Embryonic facial prominence (tissue), 1 donor: ENCODE measurements at regions not wholly inside any gene's neighbourhood (a gene's known extent, or its start where the extent isn't known, plus 50 kb on each side); places are given as distances from the start of the nearest gene placed in this dataset.
"Not testable (repeated sequence)": the region's sequence is repeated elsewhere in the genome, so short reads cannot be mapped to it uniquely, and the experiment has no call there.

Experiments used
- DNase-seq: peaks from one replicate; pipeline ENCODE4 v3.0.0-alpha.2; 2016; ENCODE audit errors: extremely low spot score

DNA sequence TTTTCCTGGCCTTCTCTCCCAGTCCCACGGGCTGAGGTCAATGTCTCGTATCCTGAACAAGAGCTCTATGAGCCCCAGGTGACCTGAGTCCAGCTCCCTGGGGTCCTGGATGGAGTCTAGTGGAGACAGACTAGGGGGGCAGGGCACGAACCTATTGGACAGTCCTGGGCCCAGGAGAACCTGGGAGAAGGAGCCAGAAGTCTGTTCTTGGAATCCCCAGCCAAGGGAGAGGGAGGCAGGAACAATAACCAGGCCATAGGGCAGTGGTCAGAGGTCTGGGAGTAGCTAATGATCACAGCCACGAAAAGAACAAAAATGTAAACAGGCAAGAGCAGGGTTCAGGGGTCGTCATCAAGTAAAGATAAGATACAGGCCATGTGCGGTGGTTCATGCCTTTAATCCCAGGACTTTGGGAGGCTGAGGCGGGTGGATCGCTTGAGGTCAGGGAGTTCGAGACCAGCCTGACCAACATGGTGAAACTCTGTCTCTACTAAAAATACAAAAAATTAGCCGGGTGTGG lies 60.8 kb downstream of the COPRS start:
- DNase-seq, result no peak

GRCh38 chr17:31795941-31796340 lies 63.1 kb downstream of the COPRS start:
- DNase-seq, result not testable (repeated sequence)

DNA sequence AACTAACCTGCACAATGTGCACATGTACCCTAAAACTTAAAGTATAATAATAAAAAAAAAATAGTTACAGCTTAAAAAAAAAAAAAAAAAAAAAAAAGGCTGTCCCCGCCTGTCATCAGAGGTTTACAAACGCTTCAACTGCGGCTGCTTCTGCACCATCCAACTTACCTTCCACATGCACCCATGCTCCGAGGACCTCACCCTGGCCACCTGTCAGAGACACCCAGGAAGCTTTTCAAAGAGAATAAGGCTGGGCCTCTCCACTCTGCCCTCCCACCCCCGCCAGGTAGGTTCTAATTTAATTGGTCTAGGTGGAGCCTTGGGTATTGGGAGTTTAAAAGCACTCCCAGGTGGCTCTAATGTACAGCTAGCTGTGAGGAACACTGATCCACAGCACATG lies 64.9 kb downstream of the COPRS start:
- no peak for DNase-seq

DNA sequence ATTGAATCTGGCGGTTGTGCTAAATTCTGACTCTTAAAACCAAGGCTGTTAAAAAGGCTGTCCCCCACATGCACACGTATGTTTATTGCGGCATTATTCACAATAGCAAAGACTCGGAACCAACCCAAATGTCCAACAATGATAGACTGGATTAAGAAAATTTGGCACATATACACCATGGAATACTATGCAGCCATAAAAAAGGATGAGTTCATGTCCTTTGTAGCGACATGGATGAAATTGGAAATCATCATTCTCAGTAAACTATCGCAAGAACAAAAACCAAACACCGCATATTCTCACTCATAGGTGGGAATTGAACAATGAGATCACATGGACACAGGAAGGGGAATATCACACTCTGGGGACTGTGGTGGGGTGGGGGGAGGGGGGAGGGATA lies 65.4 kb downstream of the COPRS start:
- not testable (repeated sequence) for DNase-seq

DNA sequence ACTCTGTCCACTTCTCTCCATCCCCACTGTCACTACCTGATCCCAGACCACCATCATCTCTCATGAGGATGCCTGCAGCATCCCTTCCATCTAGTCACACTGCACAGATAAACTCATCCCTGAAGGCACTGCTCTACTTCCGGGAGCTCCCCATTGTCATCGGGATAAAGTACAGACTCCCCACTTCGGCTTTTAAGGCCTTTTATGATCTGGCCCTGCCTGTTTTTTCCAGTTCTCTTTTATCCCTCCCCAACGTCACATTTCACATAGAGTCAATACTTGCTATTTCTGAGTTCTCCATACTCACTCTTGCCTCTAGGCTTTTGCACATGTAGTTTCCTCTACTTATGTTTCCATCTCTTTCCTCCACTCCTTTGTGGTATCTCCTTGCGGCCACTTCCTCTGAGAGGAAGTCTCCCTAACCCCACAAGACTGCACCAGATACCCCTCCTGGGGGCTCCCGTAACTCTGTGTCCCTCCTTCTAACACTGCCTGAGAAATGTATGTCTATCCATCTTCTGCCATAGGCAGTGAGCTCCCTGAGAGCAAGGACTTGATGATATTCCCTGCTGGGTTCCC lies 66.9 kb downstream of the COPRS start:
- no peak for DNase-seq

DNA sequence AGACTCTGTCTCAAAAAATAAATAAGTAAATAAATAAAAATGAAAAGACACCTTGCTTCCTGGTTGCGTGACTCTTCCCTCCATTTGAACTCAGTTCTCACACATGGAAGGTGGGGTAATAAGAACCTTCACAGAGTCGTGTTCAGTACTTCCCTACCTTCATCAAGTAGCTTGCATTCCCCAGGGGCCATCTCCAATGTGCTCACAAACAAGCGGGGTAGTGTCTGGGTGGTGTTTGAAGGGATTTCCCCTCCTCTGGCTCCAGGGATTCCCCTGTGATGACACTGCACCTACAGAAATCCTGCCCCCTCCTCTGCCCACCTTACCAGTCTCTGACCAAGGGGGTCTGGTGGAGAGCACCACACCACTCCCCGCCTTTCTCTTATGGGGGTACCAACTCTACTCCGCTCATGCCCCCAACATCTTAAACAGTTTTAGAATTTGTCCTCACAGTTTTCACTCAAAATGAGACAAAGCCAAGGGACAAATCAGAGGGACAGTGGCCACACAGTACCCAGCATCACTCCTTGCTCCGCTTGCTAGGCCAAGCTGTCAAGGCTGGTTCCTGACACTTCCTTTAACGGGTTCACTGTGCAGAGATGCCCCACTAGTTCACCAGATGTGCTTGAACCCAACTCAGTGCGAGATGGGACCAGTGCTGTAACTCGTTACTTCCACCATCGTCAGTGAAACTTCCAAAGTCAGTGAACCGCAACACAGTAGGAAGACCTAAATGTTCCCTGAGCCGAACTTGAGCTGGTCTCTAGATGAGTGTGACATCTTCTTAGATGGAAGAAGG lies 69.1 kb downstream of the COPRS start:
- DNase-seq, result no peak

DNA sequence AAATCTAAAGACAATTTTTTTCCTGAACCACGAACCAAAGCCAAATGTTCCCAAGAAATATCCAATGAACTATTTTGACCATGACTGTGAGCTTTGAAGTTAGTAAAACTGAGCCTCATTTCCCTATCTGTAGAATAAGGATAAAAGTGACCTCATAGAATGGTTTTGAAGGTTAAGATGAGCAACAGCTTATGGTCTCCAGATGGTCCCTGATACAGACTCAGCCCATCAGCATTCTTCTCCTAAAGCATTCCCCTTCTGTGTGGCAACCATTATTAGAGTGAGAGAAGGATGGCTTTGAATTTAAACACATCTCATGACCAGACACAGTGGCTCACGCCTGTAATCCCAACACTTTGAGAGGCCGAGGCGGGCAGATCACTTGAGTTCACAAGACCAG lies 70.1 kb downstream of the COPRS start:
- DNase-seq, result no peak

DNA sequence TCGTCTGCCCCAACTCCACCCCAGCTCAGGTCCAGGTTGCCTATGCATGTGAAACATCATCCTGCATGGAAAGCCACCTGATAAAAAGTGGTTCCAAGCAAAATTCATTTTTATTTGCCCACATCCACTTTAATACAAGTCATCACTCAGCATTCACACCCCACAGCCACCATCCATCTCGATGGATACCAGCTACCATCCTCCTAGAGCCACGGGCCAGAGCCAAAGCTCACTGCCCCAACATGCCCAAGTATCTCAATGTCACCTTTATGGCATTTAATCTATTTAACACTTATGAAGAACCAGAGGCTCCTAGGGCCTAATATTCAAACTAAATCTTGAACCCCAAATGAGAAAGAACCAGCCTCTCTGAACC lies 70.5 kb downstream of the COPRS start:
- no peak for DNase-seq

GRCh38 chr17:31787857-31788570 lies 71.0 kb downstream of the COPRS start:
- no peak for DNase-seq

DNA sequence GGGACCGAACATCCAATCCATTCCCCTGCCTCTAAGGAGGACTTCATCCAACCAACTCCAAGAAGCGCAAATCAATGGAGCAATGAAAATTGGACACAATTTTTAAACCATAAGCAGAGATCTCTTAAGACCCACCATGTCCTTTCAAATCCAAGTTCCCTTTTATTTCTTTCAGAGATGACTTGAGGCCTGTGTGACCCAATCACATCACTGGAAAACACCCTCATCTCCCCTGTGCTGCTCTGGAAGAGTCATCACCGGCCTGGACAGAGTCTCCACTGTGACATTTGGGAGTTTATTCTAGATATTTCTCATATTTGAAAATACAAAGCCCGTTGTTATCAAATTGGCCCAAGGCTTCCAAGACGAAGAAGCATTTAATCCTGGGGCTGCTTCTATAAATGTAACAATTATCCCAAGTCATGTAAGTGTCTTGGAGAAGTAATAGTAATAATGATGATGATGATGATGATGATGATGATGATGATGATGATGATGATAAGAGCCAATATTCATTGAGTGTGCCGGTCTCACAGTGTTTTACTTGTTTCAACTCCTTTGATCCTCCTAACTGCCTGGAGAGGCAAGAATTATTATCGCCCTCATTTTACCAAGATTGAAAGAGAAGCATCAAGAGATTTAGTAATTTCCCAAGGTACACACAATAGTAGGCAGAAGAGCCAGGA lies 72.1 kb downstream of the COPRS start:
- DNase-seq, result no peak

DNA sequence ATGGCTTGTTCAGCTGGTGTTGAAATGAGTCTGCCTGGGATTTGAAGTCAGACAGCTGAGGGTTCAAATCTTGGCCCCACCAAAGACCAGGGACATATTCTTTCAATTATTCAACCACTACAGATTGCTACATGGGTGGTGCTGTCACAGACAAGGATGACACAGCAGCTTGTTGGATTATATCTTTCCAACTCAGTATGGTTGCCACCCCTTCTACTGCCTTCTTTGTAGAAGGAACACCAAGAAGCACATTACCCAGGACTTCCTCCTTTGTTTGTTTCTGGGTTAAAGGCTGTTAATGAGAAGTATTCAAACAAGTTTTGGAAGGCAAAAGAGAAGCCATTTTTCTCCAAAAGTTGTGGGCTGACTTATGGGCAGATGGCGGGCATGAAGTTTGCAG lies 78.6 kb downstream of the COPRS start:
- no peak for DNase-seq

DNA sequence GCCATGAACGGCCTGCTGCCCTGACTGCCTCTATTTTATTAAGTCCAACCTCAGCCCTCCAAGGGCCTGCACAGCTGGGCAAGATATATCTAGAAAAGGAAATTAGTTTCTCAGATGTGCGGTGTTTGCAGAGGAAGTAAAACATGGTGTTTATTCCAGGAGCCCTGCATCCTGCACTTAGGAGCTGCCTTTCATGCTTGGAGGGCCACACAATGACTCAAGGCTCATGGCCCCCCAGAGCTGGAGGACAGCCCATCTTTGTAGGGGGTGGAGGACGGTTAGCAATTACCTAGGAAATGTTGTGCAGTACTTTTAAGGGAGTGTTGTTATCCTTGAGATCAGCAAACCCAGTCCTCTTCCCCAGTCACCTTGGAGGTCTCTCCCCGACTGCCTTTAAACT lies 80.5 kb downstream of the COPRS start:
- DNase-seq, result no peak

DNA sequence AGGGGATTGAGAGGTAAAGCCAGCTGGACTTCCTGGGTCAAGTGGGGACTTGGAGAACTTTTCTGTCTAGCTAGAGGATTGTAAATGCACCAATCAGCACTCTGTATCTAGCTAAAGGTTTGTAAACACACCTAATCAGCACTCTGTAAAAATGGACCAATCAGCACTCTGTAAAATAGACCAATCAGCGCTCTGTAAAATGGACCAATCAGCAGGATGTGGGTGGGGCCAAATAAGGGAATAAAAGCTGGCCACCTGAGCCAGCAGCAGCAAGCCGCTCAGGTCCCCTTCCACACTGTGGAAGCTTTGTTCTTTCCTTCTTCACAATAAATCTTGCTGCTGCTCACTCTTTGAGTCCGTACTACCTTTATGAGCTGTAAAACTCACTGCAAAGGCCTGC lies 87.7 kb downstream of the COPRS start:
- not testable (repeated sequence) for DNase-seq

DNA sequence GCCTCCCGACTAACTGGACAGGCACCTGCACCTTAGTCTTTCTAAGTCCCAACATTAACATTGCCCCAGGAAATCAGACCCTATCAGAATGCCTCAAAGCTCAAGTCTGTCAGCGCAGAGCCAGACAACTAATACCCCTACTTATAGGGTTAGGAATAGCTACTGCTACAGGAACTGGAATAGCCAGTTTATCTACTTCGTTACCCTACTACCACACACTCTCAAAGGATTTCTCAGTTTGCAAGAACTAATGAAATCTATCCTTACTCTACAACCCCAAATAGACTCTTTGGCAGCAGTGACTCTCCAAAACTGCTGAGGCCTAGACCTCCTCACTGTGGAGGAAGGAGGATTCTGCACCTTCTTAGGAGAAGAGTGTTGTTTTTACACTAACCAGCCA lies 88.5 kb downstream of the COPRS start:
- DNase-seq, result not testable (repeated sequence)

GRCh38 chr17:31761836-31762510 lies 97.1 kb downstream of the COPRS start:
- DNase-seq, result not testable (repeated sequence)

DNA sequence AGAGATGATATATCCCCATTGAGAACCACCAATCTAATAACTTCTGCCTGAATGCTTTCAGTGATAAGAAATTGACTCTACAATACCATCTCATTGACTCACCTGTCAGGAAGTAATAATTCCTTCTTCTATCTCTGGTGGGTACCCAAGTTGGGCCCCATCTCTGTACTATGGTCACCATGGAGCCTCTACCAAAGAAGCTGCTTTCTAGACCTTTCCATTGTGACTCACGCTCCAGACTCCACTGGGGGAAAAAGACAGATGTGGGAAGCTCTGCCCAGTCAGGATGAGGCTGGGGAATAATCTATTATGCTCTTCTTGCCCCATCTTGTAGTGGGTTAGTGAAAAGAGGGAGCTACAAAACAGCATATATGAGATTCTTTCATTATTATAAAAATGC lies 100.4 kb downstream of the COPRS start:
- no peak for DNase-seq

DNA sequence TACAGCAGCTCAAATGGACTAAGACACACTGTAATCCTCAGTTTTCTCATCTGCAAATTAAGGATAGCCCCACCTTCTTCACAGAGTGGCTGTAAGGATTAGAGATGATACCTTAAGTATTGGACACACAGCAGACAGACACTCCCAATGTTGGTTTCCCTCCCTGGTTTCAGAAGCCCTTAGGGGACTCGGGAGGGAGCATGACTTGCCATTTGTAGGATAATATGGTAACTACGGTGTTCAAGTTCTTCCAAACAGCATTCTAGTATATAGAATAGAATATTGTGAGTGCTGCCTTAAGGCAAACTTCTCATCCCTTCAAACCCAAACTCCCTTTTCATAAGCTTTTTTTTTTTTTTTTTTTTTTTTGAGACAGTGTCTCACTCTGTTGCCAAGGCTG lies 101.9 kb downstream of the COPRS start:
- DNase-seq, result no peak

- DNase-seq, result no peak
Measured at GRCh38 chr17:31754239-31754945, 104.7 kb downstream of the COPRS start.

- no peak for DNase-seq
Measured at GRCh38 chr17:31753011-31753410, 106.0 kb downstream of the COPRS start.

DNA sequence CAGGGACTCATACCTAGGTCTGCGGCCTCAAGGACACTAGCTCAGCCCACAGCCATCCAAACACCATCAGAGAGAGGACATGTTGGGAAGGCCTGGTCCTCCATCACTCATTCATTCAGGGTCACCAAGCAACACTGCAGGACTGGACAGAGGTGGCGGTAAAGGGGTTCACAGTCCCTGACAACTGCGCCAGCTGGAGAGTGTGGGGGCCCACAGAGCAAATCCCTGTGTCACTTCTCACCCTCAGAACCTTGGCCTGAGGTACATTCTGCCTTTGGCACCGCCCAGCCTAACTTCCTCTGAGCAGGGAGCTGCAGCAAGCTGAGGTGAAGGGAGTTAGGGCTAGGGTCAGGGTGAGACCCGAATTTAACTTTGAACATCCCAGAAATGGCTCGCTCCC lies 106.5 kb downstream of the COPRS start:
- no peak for DNase-seq

DNA sequence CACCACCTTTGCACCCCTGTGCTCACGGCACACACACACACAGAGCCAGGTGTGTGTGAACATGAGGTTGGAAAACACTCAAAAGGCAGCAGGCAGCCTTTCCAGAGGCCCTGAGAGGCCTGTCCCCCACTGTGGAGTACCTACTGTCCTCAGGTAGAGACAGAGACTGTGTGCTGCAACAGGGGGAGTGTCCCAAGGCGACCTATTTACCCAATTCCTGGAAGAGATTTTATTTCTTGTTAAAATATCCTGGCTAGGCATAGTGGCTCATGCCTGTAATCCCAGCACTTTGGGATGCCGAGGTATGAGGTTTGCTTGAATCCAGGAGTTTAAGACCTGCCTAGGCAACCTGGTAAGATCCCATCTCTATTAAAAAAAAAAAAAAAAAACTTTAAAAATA lies 108.5 kb downstream of the COPRS start:
- DNase-seq, result no peak
